CD14-positive monocyte (primary cell): ENCODE measurements at regions not wholly inside any gene's neighbourhood (a gene's known extent, or its start where the extent isn't known, plus 50 kb on each side); places are given as distances from the start of the nearest gene placed in this dataset.

Experiments used
- DNase-seq, 3 donors: peaks; one replicate each; pipeline ENCODE4 v3.0.0-alpha.2; 2011 to 2022
- H2AFZ ChIP-seq: 2 replicates; pipeline ENCODE4 v1.6.0; 2012; ENCODE audit warnings: mild to moderate bottlenecking, low read depth, low read length, inconsistent platforms; ENCODE audit not compliant: insufficient read depth, poor library complexity, severe bottlenecking
- H3K27ac ChIP-seq, 2 donors: 1 replicate in 1 of 2; 2 replicates in 1 of 2; pipeline ENCODE4 v1.5.1; 2012 to 2013; ENCODE audit warnings: low read length in 2 of 2, control low read depth in 1 of 2, inconsistent platforms in 1 of 2, low read depth in 1 of 2, mild to moderate bottlenecking in 1 of 2
- H3K27me3 ChIP-seq, 2 donors: one replicate each; pipeline versions ENCODE4 v1.6.0 to v1.6.1; 2011 to 2013; ENCODE audit warnings: low read length in 2 of 2; ENCODE audit not compliant: control insufficient read depth in 2 of 2, insufficient read depth in 2 of 2
- H3K36me3 ChIP-seq, 2 donors: replicated peaks in 1 of 2; 1 replicate in 1 of 2; 2 replicates in 1 of 2; pipeline versions ENCODE4 v1.5.1 to v1.6.1; 2012 to 2013; ENCODE audit warnings: low read length in 2 of 2, control low read depth in 1 of 2, inconsistent platforms in 1 of 2, mild to moderate bottlenecking in 1 of 2; ENCODE audit not compliant: insufficient read depth in 2 of 2, control insufficient read depth in 1 of 2
- H3K4me1 ChIP-seq, 2 donors: 1 replicate in 1 of 2; 2 replicates in 1 of 2; pipeline versions ENCODE4 v1.5.1 to v1.6.1; 2012 to 2013; ENCODE audit warnings: low read length in 2 of 2, control low read depth in 1 of 2, inconsistent platforms in 1 of 2, mild to moderate bottlenecking in 1 of 2, moderate library complexity in 1 of 2; ENCODE audit not compliant: insufficient read depth in 2 of 2, control insufficient read depth in 1 of 2
- H3K4me2 ChIP-seq: replicated peaks from 2 replicates; pipeline ENCODE3; 2012; ENCODE audit warnings: low read length, moderate library complexity, mild to moderate bottlenecking; ENCODE audit not compliant: poor library complexity, severe bottlenecking; ENCODE audit errors: extremely low read depth
- H3K4me3 ChIP-seq, 3 experiments: fragments of 200-600 bp in 1 of 3; sonication (generic) in 1 of 3; replicated peaks in 1 of 3; 1 replicate in 2 of 3; 2 replicates in 1 of 3; pipeline ENCODE4 v1.5.1; 2011 to 2013; ENCODE audit warnings: low read length in 3 of 3, mild to moderate bottlenecking in 3 of 3, control low read depth in 2 of 3, low read depth in 2 of 3, inconsistent platforms in 1 of 3, moderate library complexity in 1 of 3
- H3K79me2 ChIP-seq: 2 replicates; pipeline ENCODE4 v1.6.0; 2012; ENCODE audit warnings: mild to moderate bottlenecking, control low read depth, inconsistent platforms, low read length, moderate library complexity; ENCODE audit not compliant: insufficient read depth
- H3K9ac ChIP-seq: 2 replicates; pipeline ENCODE4 v1.6.0; 2017; ENCODE audit warnings: low read length, mild to moderate bottlenecking; ENCODE audit not compliant: insufficient read depth, poor library complexity, severe bottlenecking
- H3K9me3 ChIP-seq, 2 donors: replicated peaks in 1 of 2; 1 replicate in 1 of 2; 2 replicates in 1 of 2; pipeline versions ENCODE4 v1.5.1 to v1.6.1; 2012 to 2013; ENCODE audit warnings: low read length in 2 of 2, control low read depth in 1 of 2; ENCODE audit not compliant: control insufficient read depth in 1 of 2, insufficient read depth in 1 of 2
- H4K20me1 ChIP-seq: 2 replicates; pipeline ENCODE4 v1.6.0; 2012; ENCODE audit warnings: mild to moderate bottlenecking, low read length, control low read depth, moderate library complexity; ENCODE audit not compliant: insufficient read depth
- H3K27ac Mint-ChIP-seq, 7 donors: one replicate each; pipeline ENCODE4 v1.8.0; 2020; ENCODE audit warnings: mild to moderate bottlenecking in 7 of 7, mixed read lengths in 7 of 7, moderate library complexity in 6 of 7, inconsistent platforms in 2 of 7
- H3K27me3 Mint-ChIP-seq, 3 donors: one replicate each; pipeline ENCODE4 v1.8.0; 2021 to 2022; ENCODE audit warnings: low read depth in 3 of 3, mild to moderate bottlenecking in 3 of 3, mixed read lengths in 3 of 3, moderate library complexity in 3 of 3, inconsistent platforms in 1 of 3
- H3K36me3 Mint-ChIP-seq, 2 donors: one replicate each; pipeline ENCODE4 v1.8.0; 2020; ENCODE audit warnings: mixed read lengths in 2 of 2, inconsistent platforms in 1 of 2, mild to moderate bottlenecking in 1 of 2
- H3K4me1 Mint-ChIP-seq: one replicate; pipeline ENCODE4 v1.8.0; 2020; ENCODE audit warnings: mild to moderate bottlenecking, mixed read lengths
- H3K4me3 Mint-ChIP-seq, 2 donors: one replicate each; pipeline ENCODE4 v1.8.0; 2020; ENCODE audit warnings: mild to moderate bottlenecking in 2 of 2, mixed read lengths in 2 of 2, moderate library complexity in 1 of 2
- H3K9me3 Mint-ChIP-seq, 7 donors: one replicate each; pipeline ENCODE4 v1.8.0; 2020 to 2022; ENCODE audit warnings: mixed read lengths in 7 of 7, mild to moderate bottlenecking in 6 of 7, moderate library complexity in 6 of 7, inconsistent platforms in 2 of 7
- CTCF ChIP-seq: fragments of 200-600 bp; IDR thresholded peaks from one replicate; pipeline ENCODE4 v1.8.0; 2022; ENCODE audit warnings: antibody characterized with exemption, mild to moderate bottlenecking
- WGBS: methylation state at CpG from one replicate; pipeline ENCODE4 v1.1.5; 2013; ENCODE audit warnings: missing lambda C conversion rate; ENCODE audit not compliant: insufficient coverage; 5-methylcytosine and 5-hydroxymethylcytosine counted together
- intact Hi-C, 2 donors: fragments of 100-400 bp; cut with micrococcal nuclease; formaldehyde crosslinking; loops; one replicate each; pipeline versions ENCODE4 v1.15.0 to v1.15.1; 2023

GRCh38 chr3:177830411-177830849 lies 633.1 kb upstream of the TBL1XR1 start:
- Mint-ChIP-seq H3K36me3 (no peaks in the 10 kb centered on the region), H3K4me3 (no peak overlapping the region), H3K9me3 (no peaks in the 10 kb centered on the region), H3K4me1 (peaks cover 4% of the 10 kb centered on the region), H3K27ac (no peak overlapping the region), H3K27me3 (peaks cover 0 to 4% (median 2%) of the 10 kb centered on the region in 3 donors)
- Histone ChIP-seq H3K36me3 (no peaks in the 10 kb centered on the region), H2AFZ (no peak overlapping the region), H3K9ac (no peak overlapping the region), H4K20me1 (no peaks in the 10 kb centered on the region), H3K4me1 (no peaks in the 10 kb centered on the region), H3K4me2 (no peak overlapping the region), H3K27ac (no peak overlapping the region), H3K27me3 (no peaks in the 10 kb centered on the region), H3K9me3 (no peaks in the 10 kb centered on the region), H3K4me3 (no peak overlapping the region), H3K79me2 (no peaks in the 10 kb centered on the region)
- 90% methylated on average over 2 of the region's 3 CpGs for WGBS
- TF ChIP-seq CTCF = no peak
- intact Hi-C loops = no loop called here
- no peak for DNase-seq

GRCh38 chr3:177831361-177831760 lies 634.1 kb upstream of the TBL1XR1 start:
- Histone ChIP-seq H3K36me3 (no peaks in the 10 kb centered on the region), H3K79me2 (no peaks in the 10 kb centered on the region), H4K20me1 (no peaks in the 10 kb centered on the region), H3K27me3 (no peaks in the 10 kb centered on the region), H3K9me3 (no peaks in the 10 kb centered on the region), H3K27ac (no peak overlapping the region), H3K4me1 (no peaks in the 10 kb centered on the region), H3K4me2 (no peak overlapping the region), H3K4me3 (no peak overlapping the region), H3K9ac (no peak overlapping the region), H2AFZ (no peak overlapping the region)
- TF ChIP-seq CTCF = no peak
- H3K27me3 Mint-ChIP-seq = peaks cover 0 to 4% (median 2%) of the 10 kb centered on the region in 3 donors
- H3K9me3 Mint-ChIP-seq = no peaks in the 10 kb centered on the region
- 88% methylated on average over 1 of the region's 4 CpGs for WGBS
- peaks cover 4% of the 10 kb centered on the region for H3K4me1 Mint-ChIP-seq
- no peak overlapping the region for H3K27ac Mint-ChIP-seq
- intact Hi-C loops = no loop called here
- DNase-seq = no peak
- no peaks in the 10 kb centered on the region for H3K36me3 Mint-ChIP-seq
- H3K4me3 Mint-ChIP-seq = no peak overlapping the region
